ENCODE measurements at regions not wholly inside any gene's neighbourhood (a gene's known extent, or its start where the extent isn't known, plus 50 kb on each side); places are given as distances from the start of the nearest gene placed in this dataset.
"Not testable (repeated sequence)": the region's sequence is repeated elsewhere in the genome, so short reads cannot be mapped to it uniquely, and the experiment has no call there.

GRCh38 chr6:103578115-103578514 lies 1281.6 kb downstream of the HACE1 start:
- no peak for DNase-seq (ENCODE audit: low spot score)

- DNase-seq (ENCODE audit: low spot score): no peak
Observed at GRCh38 chr6:103570431-103570830, 1289.3 kb downstream of the HACE1 start.

- DNase-seq (ENCODE audit: low spot score): no peak
Observed at GRCh38 chr6:103554911-103555310, 1304.8 kb downstream of the HACE1 start.

GRCh38 chr6:103538381-103538780 lies 1321.3 kb downstream of the HACE1 start:
- no peak for DNase-seq (ENCODE audit: low spot score)

GRCh38 chr6:103534814-103535213 lies 1324.9 kb downstream of the HACE1 start:
- DNase-seq (ENCODE audit: low spot score): no peak

- DNase-seq (ENCODE audit: low spot score): no peak
Observed at GRCh38 chr6:103534095-103534494, 1325.6 kb downstream of the HACE1 start.

GRCh38 chr6:103522045-103522444 lies 1337.7 kb downstream of the HACE1 start:
- no peak for DNase-seq (ENCODE audit: low spot score)

- no peak for DNase-seq (ENCODE audit: low spot score)
Observed at GRCh38 chr6:103516336-103516735, 1343.4 kb downstream of the HACE1 start.

- DNase-seq (ENCODE audit: low spot score): no peak
Observed at GRCh38 chr6:103507052-103507451, 1352.7 kb downstream of the HACE1 start.

- DNase-seq (ENCODE audit: low spot score): no peak
Observed at GRCh38 chr6:103505155-103505518, 1354.6 kb downstream of the HACE1 start.

- no peak for DNase-seq (ENCODE audit: low spot score)
Observed at GRCh38 chr6:103504501-103505154, 1355.1 kb downstream of the HACE1 start.

- DNase-seq (ENCODE audit: low spot score): not testable (repeated sequence)
Observed at GRCh38 chr6:103496588-103496987, 1363.1 kb downstream of the HACE1 start.

- DNase-seq (ENCODE audit: low spot score): no peak
Observed at GRCh38 chr6:103456652-103457051, 1403.1 kb downstream of the HACE1 start.

GRCh38 chr6:103455275-103455674 lies 1404.4 kb downstream of the HACE1 start:
- DNase-seq (ENCODE audit: low spot score): no peak

GRCh38 chr6:103409475-103409874 lies 1450.2 kb downstream of the HACE1 start:
- DNase-seq (ENCODE audit: low spot score): no peak

- no peak for DNase-seq (ENCODE audit: low spot score)
Observed at GRCh38 chr6:103405321-103405720, 1454.4 kb downstream of the HACE1 start.

- DNase-seq (ENCODE audit: low spot score): no peak
Observed at GRCh38 chr6:103404799-103405198, 1454.9 kb downstream of the HACE1 start.

GRCh38 chr6:103396768-103397167 lies 1463.0 kb downstream of the HACE1 start:
- DNase-seq (ENCODE audit: low spot score): no peak

GRCh38 chr6:103379272-103379671 lies 1480.4 kb downstream of the HACE1 start:
- DNase-seq (ENCODE audit: low spot score): no peak

- no peak for DNase-seq (ENCODE audit: low spot score)
Observed at GRCh38 chr6:103367212-103367611, 1492.5 kb downstream of the HACE1 start.

GRCh38 chr6:103356531-103356930 lies 1503.2 kb downstream of the HACE1 start:
- no peak for DNase-seq (ENCODE audit: low spot score)

- no peak for DNase-seq (ENCODE audit: low spot score)
Observed at GRCh38 chr6:103344554-103345163, 1515.1 kb downstream of the HACE1 start.

GRCh38 chr6:103335412-103335811 lies 1524.3 kb downstream of the HACE1 start:
- DNase-seq (ENCODE audit: low spot score): no peak
